ENCODE measurements at regions not wholly inside any gene's neighbourhood (a gene's known extent, or its start where the extent isn't known, plus 50 kb on each side); places are given as distances from the start of the nearest gene placed in this dataset.

- no peak for DNase-seq (ENCODE audit: low read depth in 2 of 2)
These were observed 542.5 kb upstream of the PKN2 start for GRCh38 chr1:88141499-88142074.

DNA sequence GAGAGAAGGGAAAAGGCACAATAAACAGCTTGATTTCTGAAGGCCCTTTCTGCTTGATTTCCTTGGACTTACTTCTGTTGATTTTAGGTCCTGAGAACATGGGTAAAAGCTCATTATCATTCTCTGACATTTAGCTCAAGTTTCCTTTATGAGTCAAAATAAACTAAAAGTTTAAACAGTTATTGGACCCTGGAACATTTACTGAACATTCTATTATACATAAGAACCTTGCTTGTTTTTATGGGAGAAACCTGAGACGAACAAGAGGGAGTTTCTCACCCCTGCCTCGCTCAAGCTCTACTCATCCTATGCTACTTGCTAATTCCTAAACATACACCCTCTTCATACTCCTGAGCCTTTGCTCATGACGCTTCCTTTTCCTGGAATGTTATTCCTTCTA lies 538.3 kb upstream of the PKN2 start:
- no peak for DNase-seq (ENCODE audit: low read depth in 2 of 2)

- no peak for DNase-seq (ENCODE audit: low read depth in 2 of 2)
These were observed 534.4 kb upstream of the PKN2 start for GRCh38 chr1:88149686-88150085.

DNA sequence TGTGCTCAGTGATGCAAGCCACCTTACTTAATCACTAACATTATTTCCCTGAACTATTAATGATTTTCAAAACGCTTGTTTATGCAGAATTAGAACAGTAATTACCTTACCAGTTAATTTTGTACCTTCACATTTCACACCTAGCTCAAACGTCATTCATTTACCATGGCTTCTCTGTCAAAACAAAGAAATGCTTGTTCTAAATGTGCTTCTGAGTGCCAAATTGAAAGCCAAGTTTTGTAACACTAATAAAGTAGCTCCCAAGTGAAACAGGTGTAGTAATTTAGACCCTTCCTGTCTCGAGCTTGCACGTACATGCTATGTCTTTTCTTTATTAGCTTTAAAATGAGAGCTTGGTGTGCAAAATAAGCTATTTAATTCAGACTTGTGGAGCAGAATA lies 533.7 kb upstream of the PKN2 start:
- DNase-seq (ENCODE audit: low read depth in 2 of 2), result no peak

DNA sequence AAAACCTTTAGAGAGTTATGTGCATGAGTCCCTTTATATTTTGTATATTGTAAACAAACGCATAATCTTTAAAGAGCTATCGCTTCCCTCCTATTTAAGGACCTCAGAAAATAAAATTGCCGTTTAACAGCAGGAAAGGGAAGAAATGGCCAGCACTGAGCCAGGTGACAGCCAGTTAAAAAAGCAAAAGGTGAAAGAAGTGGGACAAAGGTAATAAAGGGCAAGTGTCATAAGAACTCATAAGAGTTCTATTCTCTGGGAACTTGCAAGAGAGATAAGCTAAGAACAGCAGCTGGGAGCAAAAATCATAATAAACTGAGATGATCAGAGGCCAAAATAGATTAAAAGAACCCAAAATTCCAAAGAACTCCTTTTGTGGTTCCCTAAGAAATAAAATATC lies 520.9 kb upstream of the PKN2 start:
- no peak for DNase-seq (ENCODE audit: low read depth in 2 of 2)

- no peak for DNase-seq (ENCODE audit: low read depth in 2 of 2)
These were observed 515.9 kb upstream of the PKN2 start for GRCh38 chr1:88168126-88168525.

GRCh38 chr1:88169139-88169538 lies 514.9 kb upstream of the PKN2 start:
- no peak for DNase-seq (ENCODE audit: low read depth in 2 of 2)

GRCh38 chr1:88169939-88170338 lies 514.1 kb upstream of the PKN2 start:
- no peak for DNase-seq (ENCODE audit: low read depth in 2 of 2)

DNA sequence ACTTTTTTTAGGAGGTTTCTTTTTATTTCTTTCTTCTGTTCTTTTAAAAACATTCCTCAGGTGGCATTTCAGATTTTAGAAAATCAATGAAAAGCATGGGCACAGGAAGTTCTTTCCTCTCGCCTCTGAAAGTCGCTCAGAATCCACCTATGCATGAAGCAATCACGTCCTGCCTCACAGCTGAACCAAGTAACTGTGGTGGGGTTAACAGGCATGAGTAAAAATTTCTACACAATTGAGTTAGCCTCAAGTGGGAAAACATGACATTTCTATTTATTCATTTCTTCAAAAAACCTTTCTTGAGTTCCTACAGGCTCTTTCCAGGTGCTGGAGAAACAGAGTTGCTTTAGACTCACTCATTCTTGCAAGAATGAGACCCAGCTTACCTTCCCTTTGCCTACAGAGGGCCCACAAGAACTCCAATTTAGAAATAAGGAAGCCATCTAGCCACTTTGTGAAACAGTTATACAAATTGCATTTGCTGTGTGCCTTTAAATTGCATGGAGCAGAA lies 508.9 kb upstream of the PKN2 start:
- DNase-seq (ENCODE audit: low read depth in 2 of 2), result no peak

DNA sequence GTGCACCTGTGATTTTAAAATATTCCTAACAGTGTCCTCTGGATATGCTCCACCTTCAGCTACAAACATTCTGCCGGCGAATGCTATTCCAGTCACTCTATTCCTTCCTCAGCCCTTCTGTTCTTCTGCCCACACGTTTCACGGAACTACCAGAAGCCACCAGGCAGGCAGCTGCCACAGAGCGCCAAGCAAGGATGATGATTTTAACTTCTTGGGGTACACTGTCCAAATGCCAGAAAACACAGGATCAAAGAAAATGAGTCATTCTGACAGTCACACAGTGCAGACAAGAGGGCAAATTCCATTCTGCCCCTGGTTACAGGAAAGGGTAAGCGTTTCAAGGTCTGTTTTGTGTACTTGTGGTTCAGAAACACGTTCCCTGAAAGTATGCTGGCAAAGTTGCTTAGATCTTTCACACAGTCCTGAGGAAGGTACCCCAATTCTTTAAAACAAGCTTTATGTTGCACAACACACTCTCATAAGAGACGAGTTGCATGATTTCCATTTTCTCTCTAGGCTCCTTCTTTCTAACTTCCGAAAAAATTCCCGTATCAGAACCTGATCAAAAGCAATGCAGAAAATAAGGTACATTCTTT lies 508.3 kb upstream of the PKN2 start:
- no peak for DNase-seq (ENCODE audit: low read depth in 2 of 2)

GRCh38 chr1:88179943-88180342 lies 504.1 kb upstream of the PKN2 start:
- no peak for DNase-seq (ENCODE audit: low read depth in 2 of 2)

DNA sequence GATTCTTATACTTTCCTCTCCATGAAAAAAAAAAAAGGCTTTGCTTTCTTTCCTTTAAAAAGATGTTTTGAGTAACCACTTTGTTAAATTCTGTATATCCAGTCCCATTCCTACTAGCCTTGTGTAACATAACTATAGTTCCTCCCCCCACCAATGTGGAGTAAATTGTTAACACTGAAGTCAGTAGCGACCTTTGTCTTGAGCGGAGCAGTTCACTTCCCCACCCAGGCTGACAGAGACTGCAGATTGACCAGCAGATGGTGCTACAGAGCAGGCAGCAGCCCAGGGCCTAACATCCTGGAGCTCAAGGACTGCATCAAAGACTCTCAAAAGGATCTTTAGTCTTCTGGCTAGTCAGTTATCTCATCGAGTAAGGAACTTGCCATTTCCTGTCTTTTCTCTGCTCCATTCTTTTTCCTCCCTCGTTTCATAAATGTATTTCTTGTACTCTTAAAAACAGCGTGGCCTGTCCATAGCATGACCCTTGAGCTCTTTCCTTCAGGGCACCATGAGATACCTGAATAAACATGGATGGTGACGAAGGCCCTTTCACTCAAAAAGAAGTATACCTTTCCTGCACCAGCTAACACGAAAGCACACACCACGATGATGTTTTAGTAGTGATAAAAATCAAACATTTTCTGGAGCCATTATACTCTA lies 503.5 kb upstream of the PKN2 start:
- peak; percentile 31 to 32 for DNase-seq (ENCODE audit: low read depth in 2 of 2)

GRCh38 chr1:88186911-88187310 lies 497.2 kb upstream of the PKN2 start:
- no peak for DNase-seq (ENCODE audit: low read depth in 2 of 2)

GRCh38 chr1:88188038-88188437 lies 496.0 kb upstream of the PKN2 start:
- DNase-seq (ENCODE audit: low read depth in 2 of 2), result no peak

DNA sequence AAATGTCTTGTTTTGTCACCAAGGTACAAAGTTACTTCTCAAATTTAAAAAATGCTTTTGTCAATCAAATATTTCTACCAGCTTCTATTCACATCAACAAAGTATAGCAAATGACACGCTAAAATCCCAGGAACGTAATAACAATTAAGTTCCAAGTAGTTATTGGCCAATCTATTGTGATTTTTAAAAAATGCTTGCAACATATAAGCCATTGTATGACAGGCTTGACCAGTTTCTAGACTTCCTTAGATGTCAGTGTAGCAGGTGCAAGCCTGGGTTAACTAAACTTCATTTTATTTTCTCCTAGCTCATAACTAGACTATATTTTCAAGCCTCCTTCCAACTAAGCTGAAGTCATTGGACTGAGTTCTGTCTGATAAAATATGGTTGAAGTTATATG lies 494.5 kb upstream of the PKN2 start:
- no peak for DNase-seq (ENCODE audit: low read depth in 2 of 2)

- DNase-seq (ENCODE audit: low read depth in 2 of 2), result no peak
These were observed 492.2 kb upstream of the PKN2 start for GRCh38 chr1:88191917-88192316.

DNA sequence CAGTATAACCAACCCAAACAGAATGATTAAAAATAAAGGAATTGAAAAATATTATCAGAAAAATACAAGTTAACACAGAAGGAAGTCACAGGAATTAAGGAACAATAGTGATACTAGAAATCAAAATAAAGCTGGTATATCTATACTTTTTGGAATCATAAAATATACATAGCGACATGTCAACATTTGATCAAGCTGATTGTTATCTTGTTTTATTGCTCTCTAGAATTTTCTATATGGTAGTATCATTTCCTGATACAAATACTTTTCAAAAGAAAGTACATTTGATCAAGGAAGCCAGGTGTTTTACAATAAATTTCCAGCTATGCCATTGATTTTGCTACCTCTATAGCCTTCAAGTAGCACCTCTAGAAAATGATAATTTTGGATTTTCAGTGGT lies 489.5 kb upstream of the PKN2 start:
- no peak for DNase-seq (ENCODE audit: low read depth in 2 of 2)

DNA sequence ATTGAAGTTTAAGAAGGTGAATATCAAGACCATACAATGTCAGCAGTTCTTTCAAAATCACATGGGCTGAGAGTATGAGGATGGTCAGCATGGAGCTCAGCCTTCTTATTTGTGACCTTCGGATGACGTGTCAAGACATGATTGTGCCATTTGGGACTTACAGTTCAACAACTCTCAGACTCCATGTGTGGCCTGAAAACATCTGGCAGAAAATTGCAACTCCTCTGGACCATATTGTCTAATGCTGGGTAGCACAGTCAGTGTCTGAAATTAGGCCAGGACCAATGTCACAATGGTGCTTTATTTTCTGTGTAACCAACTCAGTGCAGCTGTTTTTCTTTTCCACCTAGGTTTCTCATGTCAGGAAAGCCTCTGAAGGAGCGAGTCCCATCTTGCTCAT lies 483.5 kb upstream of the PKN2 start:
- no peak for DNase-seq (ENCODE audit: low read depth in 2 of 2)

GRCh38 chr1:88204111-88204510 lies 480.0 kb upstream of the PKN2 start:
- DNase-seq (ENCODE audit: low read depth in 2 of 2), result no peak

DNA sequence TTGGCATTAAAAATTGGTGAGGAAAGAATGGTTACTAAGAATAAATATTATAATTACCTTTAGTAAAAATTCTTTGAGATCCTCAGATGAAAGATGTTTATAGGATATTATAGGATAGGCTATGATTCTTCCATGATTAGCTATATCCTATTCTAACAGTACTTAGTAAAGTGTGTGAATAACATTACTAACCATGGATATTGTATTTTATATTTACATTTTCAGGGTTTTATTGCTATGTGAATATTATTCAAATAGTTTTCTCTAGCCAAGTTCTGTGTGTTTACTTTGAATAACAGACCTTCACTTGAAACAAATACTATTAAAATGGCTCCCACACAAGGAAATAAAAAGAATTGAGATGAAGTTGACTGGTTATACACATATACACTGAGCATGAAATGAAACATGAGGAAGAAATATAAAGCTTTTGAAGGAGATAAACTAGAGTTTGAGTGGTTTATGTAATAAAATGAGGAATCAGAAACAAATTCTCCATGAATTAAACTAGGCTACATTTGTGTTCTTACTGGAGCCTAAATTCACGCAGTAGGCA lies 479.4 kb upstream of the PKN2 start:
- no peak for DNase-seq (ENCODE audit: low read depth in 2 of 2)

GRCh38 chr1:88208389-88208788 lies 475.7 kb upstream of the PKN2 start:
- DNase-seq (ENCODE audit: low read depth in 2 of 2), result no peak

- DNase-seq (ENCODE audit: low read depth in 2 of 2), result no peak
These were observed 473.8 kb upstream of the PKN2 start for GRCh38 chr1:88210103-88210787.

GRCh38 chr1:88216441-88216840 lies 467.6 kb upstream of the PKN2 start:
- no peak for DNase-seq (ENCODE audit: low read depth in 2 of 2)
